Astrocyte (in vitro differentiated cells and primary cell): ENCODE measurements at regions not wholly inside any gene's neighbourhood (a gene's known extent, or its start where the extent isn't known, plus 50 kb on each side); places are given as distances from the start of the nearest gene placed in this dataset.

Experiments
- EZH2 ChIP-seq: IDR thresholded peaks from 2 replicates; pipeline ENCODE4 v1.6.1; 2012; ENCODE audit warnings: mild to moderate bottlenecking, low read length, inconsistent platforms; ENCODE audit not compliant: insufficient read depth
- TF ChIP-seq, protein P1 (sequence below): IDR thresholded peaks from 2 replicates; pipeline ENCODE4 v1.5.1; 2011; ENCODE audit warnings: low read depth, mild to moderate bottlenecking, inconsistent platforms, low read length, moderate library complexity; ENCODE audit not compliant: insufficient read depth

DNA sequence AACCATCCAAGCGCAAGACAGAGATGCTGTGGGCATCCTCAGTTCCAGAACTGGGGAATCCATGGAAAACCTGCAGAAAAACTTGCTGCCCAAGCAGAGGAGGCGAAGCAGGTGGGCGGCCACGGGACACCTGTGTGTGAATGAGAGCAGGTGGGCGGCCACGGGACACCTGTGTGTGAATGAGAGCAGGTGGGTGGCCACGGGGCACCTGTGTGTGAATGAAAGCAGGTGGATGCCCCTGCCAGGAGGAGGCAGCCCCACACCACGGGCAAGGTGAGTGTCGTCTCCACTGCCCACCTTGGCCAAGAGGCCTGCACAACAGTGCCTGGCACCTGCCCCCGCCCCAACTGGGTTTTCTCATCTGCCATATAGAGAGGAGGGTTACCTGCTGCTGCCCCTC, 59.2 kb downstream of the GSC start:
- no peak for TF ChIP-seq EZH2
- TF ChIP-seq, protein P1, sequence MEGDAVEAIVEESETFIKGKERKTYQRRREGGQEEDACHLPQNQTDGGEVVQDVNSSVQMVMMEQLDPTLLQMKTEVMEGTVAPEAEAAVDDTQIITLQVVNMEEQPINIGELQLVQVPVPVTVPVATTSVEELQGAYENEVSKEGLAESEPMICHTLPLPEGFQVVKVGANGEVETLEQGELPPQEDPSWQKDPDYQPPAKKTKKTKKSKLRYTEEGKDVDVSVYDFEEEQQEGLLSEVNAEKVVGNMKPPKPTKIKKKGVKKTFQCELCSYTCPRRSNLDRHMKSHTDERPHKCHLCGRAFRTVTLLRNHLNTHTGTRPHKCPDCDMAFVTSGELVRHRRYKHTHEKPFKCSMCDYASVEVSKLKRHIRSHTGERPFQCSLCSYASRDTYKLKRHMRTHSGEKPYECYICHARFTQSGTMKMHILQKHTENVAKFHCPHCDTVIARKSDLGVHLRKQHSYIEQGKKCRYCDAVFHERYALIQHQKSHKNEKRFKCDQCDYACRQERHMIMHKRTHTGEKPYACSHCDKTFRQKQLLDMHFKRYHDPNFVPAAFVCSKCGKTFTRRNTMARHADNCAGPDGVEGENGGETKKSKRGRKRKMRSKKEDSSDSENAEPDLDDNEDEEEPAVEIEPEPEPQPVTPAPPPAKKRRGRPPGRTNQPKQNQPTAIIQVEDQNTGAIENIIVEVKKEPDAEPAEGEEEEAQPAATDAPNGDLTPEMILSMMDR = no peak
